ENCODE measurements at regions not wholly inside any gene's neighbourhood (a gene's known extent, or its start where the extent isn't known, plus 50 kb on each side); places are given as distances from the start of the nearest gene placed in this dataset.

GRCh38 chr9:126147186-126147935 lies 179.3 kb upstream of the MVB12B start:
- intact Hi-C loops (cut with DNase I), result no loop called here
- WGBS, 4 donors, result 73 to 79% (median 73%) methylated on average over 10 of the region's 10 CpGs

GRCh38 chr9:126147936-126148870 lies 178.4 kb upstream of the MVB12B start:
- DNase-seq (no peak), ATAC-seq (no peak)
- 79 to 85% (median 79%) methylated on average over 18 of the region's 18 CpGs for WGBS, 4 donors
- peaks cover 0 to 11% (median 0%) of the 10 kb centered on the region in 9 donors for H3K27me3 ChIP-seq
- peaks cover 0 to 19% (median 0%) of the 10 kb centered on the region in 12 donors for H3K4me1 ChIP-seq
- no peaks in the 10 kb centered on the region for H3K36me3 ChIP-seq
- H3K4me3 ChIP-seq, result no peak overlapping the region
- TF ChIP-seq POLR2A (IDR thresholded peaks at IDR 0.05), result no peak
- no peak for TF ChIP-seq CTCF (IDR thresholded peaks at IDR 0.05)
- intact Hi-C loops (cut with DNase I), result no loop called here
- H3K27ac ChIP-seq, result no peak overlapping the region
- no peaks in the 10 kb centered on the region for H3K9me3 ChIP-seq

More at GRCh38 chr9:126147186-126147935, 179.3 kb upstream of the MVB12B start:
- Histone ChIP-seq H3K9me3 (no peaks in the 10 kb centered on the region), H3K27me3 (peaks cover 0 to 11% (median 0%) of the 10 kb centered on the region in 9 donors), H3K4me1 (peaks cover 0 to 19% (median 0%) of the 10 kb centered on the region in 12 donors), H3K36me3 (no peaks in the 10 kb centered on the region), H3K27ac (no peak overlapping the region), H3K4me3 (no peak overlapping the region)
- no peak for TF ChIP-seq CTCF (IDR thresholded peaks at IDR 0.05)
- TF ChIP-seq POLR2A (IDR thresholded peaks at IDR 0.05), result no peak
- DNase-seq, result no peak
- ATAC-seq, result no peak

- H3K27ac ChIP-seq, result no peak overlapping the region
- H3K36me3 ChIP-seq, result no peaks in the 10 kb centered on the region
- peaks cover 0 to 19% (median 0%) of the 10 kb centered on the region in 12 donors for H3K4me1 ChIP-seq
- no peak overlapping the region for H3K4me3 ChIP-seq
- peaks cover 0 to 11% (median 0%) of the 10 kb centered on the region in 9 donors for H3K27me3 ChIP-seq
- no peak for DNase-seq
- no peaks in the 10 kb centered on the region for H3K9me3 ChIP-seq
- TF ChIP-seq POLR2A (IDR thresholded peaks at IDR 0.05) (no peak), CTCF (IDR thresholded peaks at IDR 0.05) (no peak)
- ATAC-seq, result no peak
- 75 to 95% (median 82%) methylated on average over 4 of the region's 4 CpGs for WGBS, 4 donors
- intact Hi-C loops (cut with DNase I), result no loop called here
These were observed 177.6 kb upstream of the MVB12B start for GRCh38 chr9:126148994-126149393.

- H3K36me3 ChIP-seq, result no peaks in the 10 kb centered on the region
- peaks cover 0 to 16% (median 0%) of the 10 kb centered on the region in 9 donors for H3K27me3 ChIP-seq
- WGBS, 4 donors, result 67 to 72% (median 71%) methylated on average over 2 of the region's 2 CpGs
- H3K9me3 ChIP-seq, result no peaks in the 10 kb centered on the region
- H3K27ac ChIP-seq, result no peak overlapping the region
- TF ChIP-seq POLR2A (IDR thresholded peaks at IDR 0.05), result no peak
- no peak for TF ChIP-seq CTCF (IDR thresholded peaks at IDR 0.05)
- no peak for DNase-seq
- H3K4me1 ChIP-seq, result peaks cover 0 to 19% (median 0%) of the 10 kb centered on the region in 12 donors
- H3K4me3 ChIP-seq, result no peak overlapping the region
- ATAC-seq, result no peak
- intact Hi-C loops (cut with DNase I), result no loop called here
These were observed 177.0 kb upstream of the MVB12B start for GRCh38 chr9:126149661-126150060.
